ENCODE measurements at regions not wholly inside any gene's neighbourhood (a gene's known extent, or its start where the extent isn't known, plus 50 kb on each side); places are given as distances from the start of the nearest gene placed in this dataset.
"Not testable (repeated sequence)": the region's sequence is repeated elsewhere in the genome, so short reads cannot be mapped to it uniquely, and the experiment has no call there.

GRCh38 chr6:4660377-4661321 lies 115.6 kb upstream of the CDYL start:
- no peak overlapping the region for H3K27ac Mint-ChIP-seq (ENCODE audit: low read depth)

GRCh38 chr6:4659719-4660118 lies 116.5 kb upstream of the CDYL start:
- H3K27ac Mint-ChIP-seq (ENCODE audit: low read depth); DNase-seq (ENCODE audit: low spot score in 2 of 2); H3K4me1 Mint-ChIP-seq; H3K9me3 Mint-ChIP-seq; H3K36me3 Mint-ChIP-seq (ENCODE audit: insufficient read depth); ATAC-seq (replicated peaks; ENCODE audit: extremely low read depth, poor library complexity, severe bottlenecking); H3K4me3 Mint-ChIP-seq: not testable (repeated sequence)
- peaks cover 33% of the 10 kb centered on the region for H3K27me3 Mint-ChIP-seq

More at GRCh38 chr6:4660377-4661321, 115.6 kb upstream of the CDYL start:
- Mint-ChIP-seq H3K4me1 (no peaks in the 10 kb centered on the region), H3K36me3 (ENCODE audit: insufficient read depth) (no peaks in the 10 kb centered on the region), H3K4me3 (no peak overlapping the region), H3K9me3 (no peaks in the 10 kb centered on the region), H3K27me3 (peaks cover 33% of the 10 kb centered on the region)
- ATAC-seq (replicated peaks; ENCODE audit: extremely low read depth, poor library complexity, severe bottlenecking) (no peak), DNase-seq (ENCODE audit: low spot score in 2 of 2) (no peak)

- H3K4me3 Mint-ChIP-seq, result no peak overlapping the region
- H3K27ac Mint-ChIP-seq (ENCODE audit: low read depth), result no peak overlapping the region
- no peaks in the 10 kb centered on the region for H3K36me3 Mint-ChIP-seq (ENCODE audit: insufficient read depth)
- ATAC-seq (replicated peaks; ENCODE audit: extremely low read depth, poor library complexity, severe bottlenecking), result no peak
- H3K4me1 Mint-ChIP-seq, result no peaks in the 10 kb centered on the region
- peaks cover 26% of the 10 kb centered on the region for H3K27me3 Mint-ChIP-seq
- H3K9me3 Mint-ChIP-seq, result no peaks in the 10 kb centered on the region
- DNase-seq (ENCODE audit: low spot score in 2 of 2), result no peak
Observed at GRCh38 chr6:4658486-4658885, 117.7 kb upstream of the CDYL start.

- no peak for ATAC-seq (replicated peaks; ENCODE audit: extremely low read depth, poor library complexity, severe bottlenecking)
- Mint-ChIP-seq H3K4me3 (no peak overlapping the region), H3K4me1 (no peaks in the 10 kb centered on the region), H3K36me3 (ENCODE audit: insufficient read depth) (no peaks in the 10 kb centered on the region), H3K27ac (ENCODE audit: low read depth) (no peak overlapping the region), H3K27me3 (peaks cover 23% of the 10 kb centered on the region), H3K9me3 (no peaks in the 10 kb centered on the region)
- DNase-seq (ENCODE audit: low spot score in 2 of 2), result no peak
Observed at GRCh38 chr6:4656106-4656505, 120.1 kb upstream of the CDYL start.

- H3K4me1 Mint-ChIP-seq, result no peaks in the 10 kb centered on the region
- H3K27me3 Mint-ChIP-seq, result peaks cover 18% of the 10 kb centered on the region
- no peak overlapping the region for H3K4me3 Mint-ChIP-seq
- H3K27ac Mint-ChIP-seq (ENCODE audit: low read depth), result no peak overlapping the region
- no peaks in the 10 kb centered on the region for H3K36me3 Mint-ChIP-seq (ENCODE audit: insufficient read depth)
- H3K9me3 Mint-ChIP-seq, result no peaks in the 10 kb centered on the region
- ATAC-seq (replicated peaks; ENCODE audit: extremely low read depth, poor library complexity, severe bottlenecking) (no peak), DNase-seq (ENCODE audit: low spot score in 2 of 2) (no peak)
Observed at GRCh38 chr6:4655196-4656025, 120.8 kb upstream of the CDYL start.

GRCh38 chr6:4653141-4653540 lies 123.1 kb upstream of the CDYL start:
- H3K27me3 Mint-ChIP-seq, result peaks cover 33% of the 10 kb centered on the region
- ATAC-seq (replicated peaks; ENCODE audit: extremely low read depth, poor library complexity, severe bottlenecking), result no peak
- H3K4me3 Mint-ChIP-seq, result no peak overlapping the region
- no peaks in the 10 kb centered on the region for H3K4me1 Mint-ChIP-seq
- H3K9me3 Mint-ChIP-seq, result no peaks in the 10 kb centered on the region
- no peaks in the 10 kb centered on the region for H3K36me3 Mint-ChIP-seq (ENCODE audit: insufficient read depth)
- no peak for DNase-seq (ENCODE audit: low spot score in 2 of 2)
- H3K27ac Mint-ChIP-seq (ENCODE audit: low read depth), result no peak overlapping the region

GRCh38 chr6:4651831-4652467 lies 124.3 kb upstream of the CDYL start:
- H3K9me3 Mint-ChIP-seq, result no peaks in the 10 kb centered on the region
- DNase-seq (ENCODE audit: low spot score in 2 of 2) (no peak), ATAC-seq (replicated peaks; ENCODE audit: extremely low read depth, poor library complexity, severe bottlenecking) (no peak)
- H3K4me1 Mint-ChIP-seq, result peaks cover 7% of the 10 kb centered on the region
- no peaks in the 10 kb centered on the region for H3K36me3 Mint-ChIP-seq (ENCODE audit: insufficient read depth)
- no peak overlapping the region for H3K4me3 Mint-ChIP-seq
- no peak overlapping the region for H3K27ac Mint-ChIP-seq (ENCODE audit: low read depth)
- H3K27me3 Mint-ChIP-seq, result peaks cover 44% of the 10 kb centered on the region

- Mint-ChIP-seq H3K9me3 (no peaks in the 10 kb centered on the region), H3K4me1 (peaks cover 7% of the 10 kb centered on the region), H3K27me3 (peaks cover 34% of the 10 kb centered on the region), H3K4me3 (no peak overlapping the region), H3K27ac (ENCODE audit: low read depth) (no peak overlapping the region), H3K36me3 (ENCODE audit: insufficient read depth) (no peaks in the 10 kb centered on the region)
- DNase-seq (ENCODE audit: low spot score in 2 of 2), result no peak
- no peak for ATAC-seq (replicated peaks; ENCODE audit: extremely low read depth, poor library complexity, severe bottlenecking)
Observed at GRCh38 chr6:4649728-4650127, 126.5 kb upstream of the CDYL start.

GRCh38 chr6:4647414-4648365 lies 128.5 kb upstream of the CDYL start:
- Mint-ChIP-seq H3K4me1 (peaks cover 7% of the 10 kb centered on the region), H3K36me3 (ENCODE audit: insufficient read depth) (no peaks in the 10 kb centered on the region), H3K27me3 (peaks cover 43% of the 10 kb centered on the region), H3K27ac (ENCODE audit: low read depth) (no peak overlapping the region), H3K4me3 (peak overlapping the region; percentile 70), H3K9me3 (no peaks in the 10 kb centered on the region)
- no peak for ATAC-seq (replicated peaks; ENCODE audit: extremely low read depth, poor library complexity, severe bottlenecking)
- no peak for DNase-seq (ENCODE audit: low spot score in 2 of 2)

GRCh38 chr6:4645713-4646360 lies 130.4 kb upstream of the CDYL start:
- Mint-ChIP-seq H3K27me3 (peaks cover 56% of the 10 kb centered on the region), H3K4me3 (no peak overlapping the region), H3K36me3 (ENCODE audit: insufficient read depth) (no peaks in the 10 kb centered on the region), H3K9me3 (no peaks in the 10 kb centered on the region), H3K27ac (ENCODE audit: low read depth) (no peak overlapping the region), H3K4me1 (peaks cover 7% of the 10 kb centered on the region)
- no peak for ATAC-seq (replicated peaks; ENCODE audit: extremely low read depth, poor library complexity, severe bottlenecking)
- DNase-seq (ENCODE audit: low spot score in 2 of 2), result no peak

- Mint-ChIP-seq H3K27me3 (peaks cover 60% of the 10 kb centered on the region), H3K4me1 (peaks cover 7% of the 10 kb centered on the region)
Observed at GRCh38 chr6:4644996-4645395, 131.2 kb upstream of the CDYL start.

More at GRCh38 chr6:4644996-4645395, 131.2 kb upstream of the CDYL start:
- Mint-ChIP-seq H3K4me3 (no peak overlapping the region), H3K27ac (ENCODE audit: low read depth) (no peak overlapping the region), H3K36me3 (ENCODE audit: insufficient read depth) (no peaks in the 10 kb centered on the region), H3K9me3 (no peaks in the 10 kb centered on the region)
- DNase-seq (ENCODE audit: low spot score in 2 of 2), result no peak
- no peak for ATAC-seq (replicated peaks; ENCODE audit: extremely low read depth, poor library complexity, severe bottlenecking)
